ENCODE measurements at regions not wholly inside any gene's neighbourhood (a gene's known extent, or its start where the extent isn't known, plus 50 kb on each side); places are given as distances from the start of the nearest gene placed in this dataset.
"Not testable (repeated sequence)": the region's sequence is repeated elsewhere in the genome, so short reads cannot be mapped to it uniquely, and the experiment has no call there.

DNA sequence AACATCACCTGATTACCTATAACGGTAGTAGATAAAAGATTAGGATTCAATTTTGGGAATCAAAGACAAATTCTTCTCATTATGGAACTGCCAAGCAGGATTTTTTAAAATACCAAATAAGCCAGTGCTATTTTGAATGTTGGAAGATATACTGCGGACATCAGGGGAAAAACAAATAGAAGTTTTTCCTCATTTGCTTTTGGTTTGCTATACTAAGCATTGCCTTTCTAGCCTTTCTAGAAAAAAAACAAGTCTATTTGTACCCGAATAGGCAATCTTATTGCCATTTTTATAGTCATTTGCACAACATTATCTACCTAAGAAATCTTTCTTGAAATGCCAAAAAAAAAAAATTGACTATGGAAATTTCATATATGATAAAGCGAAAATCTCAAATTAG lies 379.5 kb downstream of the CDH10 start:
- no peak for TF ChIP-seq CTCF (conservative IDR thresholded peaks at IDR 0.05; ENCODE audit: low read depth, low read length)
- H3K4me3 ChIP-seq (ENCODE audit: low read length), result no peak overlapping the region
- no peak for DNase-seq (ENCODE audit: low read depth)

GRCh38 chr5:24268482-24269056 lies 376.2 kb downstream of the CDH10 start:
- no peak for DNase-seq (ENCODE audit: low read depth)
- no peak for TF ChIP-seq CTCF (conservative IDR thresholded peaks at IDR 0.05; ENCODE audit: low read depth, low read length)
- H3K4me3 ChIP-seq (ENCODE audit: low read length), result no peak overlapping the region

DNA sequence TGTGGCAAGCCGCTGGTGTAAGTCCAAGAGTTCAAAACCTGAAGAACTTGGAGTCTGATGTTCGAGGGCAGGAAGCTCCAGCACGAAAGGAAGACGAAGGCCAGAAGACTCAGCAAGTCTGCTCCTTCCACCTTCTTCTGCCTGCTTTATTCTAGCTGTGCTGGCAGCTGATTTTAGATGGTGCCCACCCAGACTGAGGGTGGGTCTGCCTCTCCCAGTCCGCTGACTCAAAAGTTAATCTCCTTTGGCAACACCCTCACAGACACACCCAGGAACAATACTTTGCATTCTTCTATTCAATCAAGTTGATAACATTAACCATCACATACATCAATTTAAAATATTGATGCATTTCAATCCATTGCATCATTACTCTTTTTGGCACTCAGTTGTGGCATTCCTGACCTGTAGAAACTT lies 373.1 kb downstream of the CDH10 start:
- DNase-seq (ENCODE audit: low read depth); H3K4me3 ChIP-seq (ENCODE audit: low read length): not testable (repeated sequence)

- H3K4me3 ChIP-seq (ENCODE audit: low read length), result no peak overlapping the region
- TF ChIP-seq CTCF (conservative IDR thresholded peaks at IDR 0.05; ENCODE audit: low read depth, low read length), result no peak
- DNase-seq (ENCODE audit: low read depth), result no peak
Observed at GRCh38 chr5:24272741-24273140, 372.0 kb downstream of the CDH10 start.

- H3K4me3 ChIP-seq (ENCODE audit: low read length), result no peak overlapping the region
- no peak for DNase-seq (ENCODE audit: low read depth)
- no peak for TF ChIP-seq CTCF (conservative IDR thresholded peaks at IDR 0.05; ENCODE audit: low read depth, low read length)
Observed at GRCh38 chr5:24280215-24280614, 364.6 kb downstream of the CDH10 start.

- TF ChIP-seq CTCF (conservative IDR thresholded peaks at IDR 0.05; ENCODE audit: low read depth, low read length), result no peak
- DNase-seq (ENCODE audit: low read depth), result no peak
- H3K4me3 ChIP-seq (ENCODE audit: low read length), result no peak overlapping the region
Observed at GRCh38 chr5:24281818-24282217, 363.0 kb downstream of the CDH10 start.

- DNase-seq (ENCODE audit: low read depth), result no peak
- TF ChIP-seq CTCF (conservative IDR thresholded peaks at IDR 0.05; ENCODE audit: low read depth, low read length), result no peak
- H3K4me3 ChIP-seq (ENCODE audit: low read length), result no peak overlapping the region
Observed at GRCh38 chr5:24289582-24290335, 355.0 kb downstream of the CDH10 start.

Measured in retinal pigment epithelial cell (primary cell).